ENCODE measurements at regions not wholly inside any gene's neighbourhood (a gene's known extent, or its start where the extent isn't known, plus 50 kb on each side); places are given as distances from the start of the nearest gene placed in this dataset.

GRCh38 chr15:62757535-62757934 is 285.0 kb upstream of the TPM1 start:
- TF ChIP-seq CTCF (conservative IDR thresholded peaks at IDR 0.05 in 1 of 2, IDR thresholded peaks at IDR 0.05 in 1 of 2; ENCODE audit: low read depth in 1 of 2, low read length in 2 of 2), result no peak
- no peak for TF ChIP-seq EZH2 (IDR thresholded peaks at IDR 0.05; ENCODE audit: low read length, missing control alignments)

Measured in fibroblast of lung (primary cell).